ENCODE measurements at regions not wholly inside any gene's neighbourhood (a gene's known extent, or its start where the extent isn't known, plus 50 kb on each side); places are given as distances from the start of the nearest gene placed in this dataset.
"Not testable (repeated sequence)": the region's sequence is repeated elsewhere in the genome, so short reads cannot be mapped to it uniquely, and the experiment has no call there.

DNA sequence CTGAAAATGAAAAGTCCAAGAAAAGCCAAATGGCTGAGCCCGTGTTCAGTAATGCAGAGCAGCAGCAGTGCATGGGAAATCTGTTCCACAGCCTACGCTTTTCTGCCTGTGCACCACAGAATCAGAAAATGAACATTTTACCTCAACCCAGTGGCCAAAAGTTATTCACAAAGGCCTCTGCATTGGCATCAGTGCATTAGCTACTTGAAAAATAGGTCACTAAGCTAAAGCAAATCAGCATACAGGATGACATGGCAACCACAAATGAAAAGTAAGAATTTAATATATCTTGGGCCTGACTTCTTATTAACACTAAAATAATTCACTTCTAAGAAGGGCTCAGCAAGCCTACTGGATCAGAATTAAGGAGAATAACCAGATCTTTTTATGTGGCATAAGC is 1145.3 kb upstream of the CHAC2 start:
- DNase-seq: no peak
- H3K4me3 ChIP-seq (ENCODE audit: low read length): no peak overlapping the region
- H3K27ac ChIP-seq (ENCODE audit: low read length): no peak overlapping the region
- 41% methylated on average over 2 of the region's 2 CpGs for WGBS (ENCODE audit: insufficient coverage)
- no peaks in the 10 kb centered on the region for H3K9me3 ChIP-seq (replicated peaks; ENCODE audit: control insufficient read depth, low read depth, low read length)
- H3K36me3 ChIP-seq (ENCODE audit: control insufficient read depth, insufficient read depth, low read length): no peaks in the 10 kb centered on the region
- no peaks in the 10 kb centered on the region for H3K4me1 ChIP-seq (ENCODE audit: control insufficient read depth, insufficient read depth, low read length)
- no peaks in the 10 kb centered on the region for H3K27me3 ChIP-seq (ENCODE audit: control insufficient read depth, insufficient read depth, low read length)

DNA sequence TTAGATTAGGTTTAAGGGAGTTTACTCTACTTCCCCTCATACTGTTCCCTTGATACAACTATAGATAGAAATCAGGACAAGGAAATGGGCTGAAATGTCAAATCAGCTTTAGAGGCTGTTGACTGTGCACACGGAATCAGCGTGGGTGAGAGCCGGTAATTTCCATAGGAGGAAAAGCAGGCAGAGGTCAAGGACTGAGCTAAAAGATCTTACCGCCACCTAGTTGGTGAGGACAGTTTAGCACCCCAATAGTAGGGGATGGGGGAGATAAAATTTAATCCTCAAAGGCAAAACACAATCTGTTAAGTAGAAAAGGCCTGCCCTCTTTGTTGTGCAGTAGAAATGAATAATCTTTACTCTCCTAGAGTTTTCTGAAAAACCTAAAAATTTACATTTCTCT is 1154.5 kb upstream of the CHAC2 start:
- Histone ChIP-seq H3K4me1 (ENCODE audit: control insufficient read depth, insufficient read depth, low read length) (no peaks in the 10 kb centered on the region), H3K36me3 (ENCODE audit: control insufficient read depth, insufficient read depth, low read length) (no peaks in the 10 kb centered on the region), H3K27ac (ENCODE audit: low read length) (no peak overlapping the region), H3K27me3 (ENCODE audit: control insufficient read depth, insufficient read depth, low read length) (no peaks in the 10 kb centered on the region), H3K9me3 (replicated peaks; ENCODE audit: control insufficient read depth, low read depth, low read length) (no peaks in the 10 kb centered on the region), H3K4me3 (ENCODE audit: low read length) (no peak overlapping the region)
- DNase-seq: peak; percentile 20
- 33% methylated on average over 2 of the region's 4 CpGs for WGBS (ENCODE audit: insufficient coverage)

DNA sequence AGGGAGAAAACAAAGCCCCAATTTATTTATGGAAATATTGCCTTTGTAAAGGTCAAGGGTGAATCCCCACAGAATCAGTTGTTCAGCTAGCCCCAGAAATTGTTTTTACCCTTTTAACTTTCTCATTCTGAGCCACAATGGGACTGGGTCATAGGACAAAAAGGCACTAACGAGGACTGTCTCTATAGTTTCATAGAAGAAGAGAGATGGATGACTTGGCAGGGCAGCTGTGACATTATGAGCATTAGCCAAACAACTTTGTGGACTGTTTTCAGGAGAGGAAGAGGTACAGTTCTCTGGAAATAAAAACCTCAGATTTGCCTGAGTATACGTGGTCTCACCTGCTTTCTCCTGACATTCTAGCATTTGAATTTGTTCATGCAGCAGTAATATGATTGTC is 1155.8 kb upstream of the CHAC2 start:
- DNase-seq: peak; percentile 1
- no peaks in the 10 kb centered on the region for H3K36me3 ChIP-seq (ENCODE audit: control insufficient read depth, insufficient read depth, low read length)
- H3K27ac ChIP-seq (ENCODE audit: low read length): no peak overlapping the region
- H3K4me1 ChIP-seq (ENCODE audit: control insufficient read depth, insufficient read depth, low read length): no peaks in the 10 kb centered on the region
- WGBS (ENCODE audit: insufficient coverage): 71% methylated on average over 2 of the region's 2 CpGs
- H3K4me3 ChIP-seq (ENCODE audit: low read length): no peak overlapping the region
- H3K9me3 ChIP-seq (replicated peaks; ENCODE audit: control insufficient read depth, low read depth, low read length): no peaks in the 10 kb centered on the region
- H3K27me3 ChIP-seq (ENCODE audit: control insufficient read depth, insufficient read depth, low read length): no peaks in the 10 kb centered on the region

GRCh38 chr2:52608030-52608429 is 1159.6 kb upstream of the CHAC2 start:
- H3K4me3 ChIP-seq (ENCODE audit: low read length): no peak overlapping the region
- WGBS (ENCODE audit: insufficient coverage): 100% methylated on average over 1 of the region's 2 CpGs
- H3K27me3 ChIP-seq (ENCODE audit: control insufficient read depth, insufficient read depth, low read length): no peaks in the 10 kb centered on the region
- H3K9me3 ChIP-seq (replicated peaks; ENCODE audit: control insufficient read depth, low read depth, low read length): no peaks in the 10 kb centered on the region
- H3K27ac ChIP-seq (ENCODE audit: low read length): no peak overlapping the region
- DNase-seq: no peak
- no peaks in the 10 kb centered on the region for H3K36me3 ChIP-seq (ENCODE audit: control insufficient read depth, insufficient read depth, low read length)
- H3K4me1 ChIP-seq (ENCODE audit: control insufficient read depth, insufficient read depth, low read length): no peaks in the 10 kb centered on the region

- peak; percentile 13 for DNase-seq
- H3K36me3 ChIP-seq (ENCODE audit: control insufficient read depth, insufficient read depth, low read length): no peaks in the 10 kb centered on the region
- H3K4me3 ChIP-seq (ENCODE audit: low read length): no peak overlapping the region
- H3K27ac ChIP-seq (ENCODE audit: low read length): no peak overlapping the region
- no peaks in the 10 kb centered on the region for H3K9me3 ChIP-seq (replicated peaks; ENCODE audit: control insufficient read depth, low read depth, low read length)
- no peaks in the 10 kb centered on the region for H3K27me3 ChIP-seq (ENCODE audit: control insufficient read depth, insufficient read depth, low read length)
- no peaks in the 10 kb centered on the region for H3K4me1 ChIP-seq (ENCODE audit: control insufficient read depth, insufficient read depth, low read length)
These were observed 1170.3 kb upstream of the CHAC2 start for GRCh38 chr2:52597346-52597745.

- H3K36me3 ChIP-seq (ENCODE audit: control insufficient read depth, insufficient read depth, low read length): no peaks in the 10 kb centered on the region
- H3K27ac ChIP-seq (ENCODE audit: low read length): no peak overlapping the region
- peak; percentile 26 for DNase-seq
- H3K9me3 ChIP-seq (replicated peaks; ENCODE audit: control insufficient read depth, low read depth, low read length): no peaks in the 10 kb centered on the region
- H3K4me1 ChIP-seq (ENCODE audit: control insufficient read depth, insufficient read depth, low read length): no peaks in the 10 kb centered on the region
- no peaks in the 10 kb centered on the region for H3K27me3 ChIP-seq (ENCODE audit: control insufficient read depth, insufficient read depth, low read length)
- no peak overlapping the region for H3K4me3 ChIP-seq (ENCODE audit: low read length)
- WGBS (ENCODE audit: insufficient coverage): no CpG with 5 or more reads among the region's 2 CpGs
These were observed 1173.6 kb upstream of the CHAC2 start for GRCh38 chr2:52594026-52594425.

GRCh38 chr2:52584071-52584470 is 1183.5 kb upstream of the CHAC2 start:
- not testable (repeated sequence) for H3K4me1 ChIP-seq (ENCODE audit: control insufficient read depth, insufficient read depth, low read length); H3K27ac ChIP-seq (ENCODE audit: low read length); H3K36me3 ChIP-seq (ENCODE audit: control insufficient read depth, insufficient read depth, low read length); H3K4me3 ChIP-seq (ENCODE audit: low read length); H3K9me3 ChIP-seq (replicated peaks; ENCODE audit: control insufficient read depth, low read depth, low read length); H3K27me3 ChIP-seq (ENCODE audit: control insufficient read depth, insufficient read depth, low read length)
- WGBS (ENCODE audit: insufficient coverage): 93% methylated on average over 4 of the region's 5 CpGs
- DNase-seq: peak; percentile 26

GRCh38 chr2:52572469-52572894 is 1195.1 kb upstream of the CHAC2 start:
- H3K27me3 ChIP-seq (ENCODE audit: control insufficient read depth, insufficient read depth, low read length): no peaks in the 10 kb centered on the region
- peaks cover 21% of the 10 kb centered on the region for H3K9me3 ChIP-seq (replicated peaks; ENCODE audit: control insufficient read depth, low read depth, low read length)
- H3K36me3 ChIP-seq (ENCODE audit: control insufficient read depth, insufficient read depth, low read length): no peaks in the 10 kb centered on the region
- no peak overlapping the region for H3K27ac ChIP-seq (ENCODE audit: low read length)
- no peak overlapping the region for H3K4me3 ChIP-seq (ENCODE audit: low read length)
- 96% methylated on average over 41 of the region's 41 CpGs for WGBS (ENCODE audit: insufficient coverage)
- no peak for DNase-seq
- no peaks in the 10 kb centered on the region for H3K4me1 ChIP-seq (ENCODE audit: control insufficient read depth, insufficient read depth, low read length)

DNA sequence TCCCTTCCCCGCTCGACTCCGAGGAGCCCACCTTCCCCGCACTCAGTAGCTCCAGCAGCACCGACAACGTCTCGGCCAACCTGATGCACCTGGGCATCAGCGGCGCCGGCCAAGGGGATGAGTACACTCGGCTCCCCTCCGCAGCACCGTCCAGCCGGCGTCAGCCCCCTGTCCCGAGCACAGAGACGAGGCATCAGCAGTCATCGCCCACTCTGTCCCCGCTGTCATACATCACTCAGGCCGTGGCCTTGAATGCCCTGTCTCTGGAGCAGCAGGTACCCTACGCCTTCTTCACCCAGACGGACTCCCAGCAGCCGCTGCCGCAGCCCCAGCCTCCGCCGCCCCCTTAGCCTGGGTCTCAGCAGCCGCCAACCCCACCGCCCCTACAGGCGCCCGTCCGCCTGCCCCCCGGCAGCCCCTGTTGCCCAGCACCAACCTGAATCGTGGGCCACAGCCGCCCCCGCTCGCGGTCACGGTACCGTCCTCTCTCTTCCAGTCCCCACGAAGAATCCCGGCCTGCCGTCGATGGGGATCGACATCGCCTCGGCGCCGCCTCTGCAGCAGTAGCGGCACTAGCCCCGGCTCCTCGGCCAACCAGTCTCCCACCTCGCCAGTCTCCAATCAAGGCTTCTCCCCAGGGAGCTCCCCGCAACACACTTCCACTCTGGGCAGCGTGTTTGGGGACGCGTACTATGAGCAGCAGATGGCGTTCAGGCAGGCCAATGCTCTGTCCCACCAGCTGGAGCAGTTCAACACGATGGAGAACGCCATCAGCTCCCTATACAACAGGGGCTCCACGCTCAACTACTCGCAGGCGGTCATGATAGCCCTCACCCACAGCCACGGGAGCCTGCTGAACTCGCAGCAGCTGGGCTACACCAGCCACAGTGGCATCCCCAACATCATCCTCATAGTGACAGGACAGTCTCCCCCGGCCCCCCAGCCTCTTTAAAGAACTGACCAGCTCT is 1195.9 kb upstream of the CHAC2 start:
- Histone ChIP-seq H3K4me3 (ENCODE audit: low read length) (no peak overlapping the region), H3K27me3 (ENCODE audit: control insufficient read depth, insufficient read depth, low read length) (no peaks in the 10 kb centered on the region), H3K36me3 (ENCODE audit: control insufficient read depth, insufficient read depth, low read length) (no peaks in the 10 kb centered on the region), H3K27ac (ENCODE audit: low read length) (no peak overlapping the region), H3K4me1 (ENCODE audit: control insufficient read depth, insufficient read depth, low read length) (no peaks in the 10 kb centered on the region), H3K9me3 (replicated peaks; ENCODE audit: control insufficient read depth, low read depth, low read length) (peaks cover 21% of the 10 kb centered on the region)
- 96% methylated on average over 65 of the region's 65 CpGs for WGBS (ENCODE audit: insufficient coverage)
- no peak for DNase-seq

DNA sequence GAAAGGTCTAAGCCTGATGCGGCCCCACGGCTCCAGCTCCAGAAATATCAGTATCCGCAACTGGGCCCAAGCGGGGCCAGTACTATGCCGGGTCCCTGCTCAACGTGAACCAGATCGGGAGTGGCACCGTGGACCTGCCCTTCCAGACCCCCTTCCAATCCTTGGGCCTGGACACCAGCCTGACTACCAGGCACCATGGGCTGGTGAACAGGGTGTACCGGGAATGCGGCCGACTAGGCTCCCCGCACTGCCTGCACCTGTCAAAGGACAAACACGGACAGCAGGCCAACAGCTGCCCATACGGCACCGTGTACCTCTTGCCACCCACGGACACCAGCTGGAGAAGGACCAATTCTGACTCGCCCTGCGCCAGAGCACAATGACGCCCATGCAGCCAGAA is 1196.9 kb upstream of the CHAC2 start:
- WGBS (ENCODE audit: insufficient coverage): 93% methylated on average over 19 of the region's 19 CpGs
- Histone ChIP-seq H3K4me3 (ENCODE audit: low read length) (no peak overlapping the region), H3K27me3 (ENCODE audit: control insufficient read depth, insufficient read depth, low read length) (no peaks in the 10 kb centered on the region), H3K27ac (ENCODE audit: low read length) (no peak overlapping the region), H3K4me1 (ENCODE audit: control insufficient read depth, insufficient read depth, low read length) (no peaks in the 10 kb centered on the region), H3K9me3 (replicated peaks; ENCODE audit: control insufficient read depth, low read depth, low read length) (peaks cover 21% of the 10 kb centered on the region), H3K36me3 (ENCODE audit: control insufficient read depth, insufficient read depth, low read length) (no peaks in the 10 kb centered on the region)
- DNase-seq: no peak

All from muscle of leg (tissue), 3 donors.